DMS79 (cell line): ENCODE measurements at regions not wholly inside any gene's neighbourhood (a gene's known extent, or its start where the extent isn't known, plus 50 kb on each side); places are given as distances from the start of the nearest gene placed in this dataset.

Source experiments
- DNase-seq: peaks from one replicate; lab custom pipeline; 2025; lab: John Stamatoyannopoulos, UW

GRCh38 chr6:80457439-80457933, 351.0 kb downstream of the BCKDHB start:
- no peak for DNase-seq

- no peak for DNase-seq
These were observed 350.4 kb downstream of the BCKDHB start for GRCh38 chr6:80456724-80457438.

GRCh38 chr6:80454661-80455365, 348.3 kb downstream of the BCKDHB start:
- DNase-seq, result no peak

GRCh38 chr6:80454197-80454596, 347.7 kb downstream of the BCKDHB start:
- no peak for DNase-seq

- no peak for DNase-seq
These were observed 343.3 kb downstream of the BCKDHB start for GRCh38 chr6:80449726-80450125.

- DNase-seq, result no peak
These were observed 340.1 kb downstream of the BCKDHB start for GRCh38 chr6:80446454-80447045.

- DNase-seq, result no peak
These were observed 339.3 kb downstream of the BCKDHB start for GRCh38 chr6:80445751-80446150.

GRCh38 chr6:80442366-80442765, 335.9 kb downstream of the BCKDHB start:
- no peak for DNase-seq

GRCh38 chr6:80441131-80441530, 334.7 kb downstream of the BCKDHB start:
- no peak for DNase-seq

GRCh38 chr6:80440496-80441115, 334.1 kb downstream of the BCKDHB start:
- no peak for DNase-seq

GRCh38 chr6:80439721-80440470, 333.4 kb downstream of the BCKDHB start:
- no peak for DNase-seq

GRCh38 chr6:80438772-80439171, 332.3 kb downstream of the BCKDHB start:
- DNase-seq, result no peak

GRCh38 chr6:80437801-80438200, 331.3 kb downstream of the BCKDHB start:
- no peak for DNase-seq

GRCh38 chr6:80437221-80437620, 330.8 kb downstream of the BCKDHB start:
- DNase-seq, result no peak

- DNase-seq, result no peak
These were observed 330.2 kb downstream of the BCKDHB start for GRCh38 chr6:80436663-80437062.

- no peak for DNase-seq
These were observed 329.0 kb downstream of the BCKDHB start for GRCh38 chr6:80435457-80435856.

- no peak for DNase-seq
These were observed 328.4 kb downstream of the BCKDHB start for GRCh38 chr6:80434691-80435350.

- DNase-seq, result no peak
These were observed 327.2 kb downstream of the BCKDHB start for GRCh38 chr6:80433673-80434025.

GRCh38 chr6:80433010-80433672, 326.7 kb downstream of the BCKDHB start:
- no peak for DNase-seq

GRCh38 chr6:80425089-80425823, 318.8 kb downstream of the BCKDHB start:
- no peak for DNase-seq
